ENCODE measurements at regions not wholly inside any gene's neighbourhood (a gene's known extent, or its start where the extent isn't known, plus 50 kb on each side); places are given as distances from the start of the nearest gene placed in this dataset.
"Not testable (repeated sequence)": the region's sequence is repeated elsewhere in the genome, so short reads cannot be mapped to it uniquely, and the experiment has no call there.

- DNase-seq = no peak
Observed at GRCh38 chr2:71935262-71935848, 212.3 kb downstream of the CYP26B1 start.

GRCh38 chr2:71934595-71935261 is 212.9 kb downstream of the CYP26B1 start:
- DNase-seq = no peak

- DNase-seq = no peak
Observed at GRCh38 chr2:71934320-71934593, 213.4 kb downstream of the CYP26B1 start.

- no peak for DNase-seq
Observed at GRCh38 chr2:71933467-71934319, 214.0 kb downstream of the CYP26B1 start.

- DNase-seq = no peak
Observed at GRCh38 chr2:71932780-71933466, 214.7 kb downstream of the CYP26B1 start.

- DNase-seq = no peak
Observed at GRCh38 chr2:71932037-71932779, 215.5 kb downstream of the CYP26B1 start.

- no peak for DNase-seq
Observed at GRCh38 chr2:71930049-71930681, 217.5 kb downstream of the CYP26B1 start.

- DNase-seq = no peak
Observed at GRCh38 chr2:71929482-71929772, 218.2 kb downstream of the CYP26B1 start.

GRCh38 chr2:71928734-71929481 is 218.8 kb downstream of the CYP26B1 start:
- no peak for DNase-seq

GRCh38 chr2:71927757-71928715 is 219.6 kb downstream of the CYP26B1 start:
- no peak for DNase-seq

- DNase-seq = no peak
Observed at GRCh38 chr2:71926876-71927756, 220.5 kb downstream of the CYP26B1 start.

- DNase-seq = no peak
Observed at GRCh38 chr2:71926089-71926447, 221.6 kb downstream of the CYP26B1 start.

GRCh38 chr2:71925268-71926088 is 222.2 kb downstream of the CYP26B1 start:
- DNase-seq = no peak

- DNase-seq = no peak
Observed at GRCh38 chr2:71923887-71924533, 223.7 kb downstream of the CYP26B1 start.

- DNase-seq = no peak
Observed at GRCh38 chr2:71923143-71923525, 224.5 kb downstream of the CYP26B1 start.

- DNase-seq = no peak
Observed at GRCh38 chr2:71922499-71923142, 225.0 kb downstream of the CYP26B1 start.

GRCh38 chr2:71922091-71922490 is 225.6 kb downstream of the CYP26B1 start:
- DNase-seq = no peak

- not testable (repeated sequence) for DNase-seq
Observed at GRCh38 chr2:71920819-71921218, 226.8 kb downstream of the CYP26B1 start.
